Activated B cell treated with CpG ODN at 0.5 μM for 24 hours (primary cell): ENCODE measurements at regions not wholly inside any gene's neighbourhood (a gene's known extent, or its start where the extent isn't known, plus 50 kb on each side); places are given as distances from the start of the nearest gene placed in this dataset.

Experiments used
- ATAC-seq: fragments of 200-7000 bp; cut with Tn5 transposase; one replicate; pipeline ENCODE4 v1.10.0; 2021; ENCODE audit warnings: low read depth, mild to moderate bottlenecking, moderate library complexity
- CTCF ChIA-PET: fragments of 350-600 bp; sonication (Branson Sonifier 250); formaldehyde crosslinking; loops from one replicate; lab custom pipeline; 2021; ENCODE audit warnings: antibody characterized with exemption; lab: Charles Lee
- POLR2A ChIA-PET: fragments of 350-600 bp; sonication (Branson Sonifier 250); formaldehyde crosslinking; loops from one replicate; lab custom pipeline; 2021; ENCODE audit warnings: antibody characterized with exemption; lab: Charles Lee
- DNase-seq: peaks from one replicate; pipeline ENCODE4 v3.0.0; 2022
- H3K27ac Mint-ChIP-seq: one replicate; pipeline ENCODE4 v1.8.0; 2020; ENCODE audit warnings: mixed read lengths
- H3K27me3 Mint-ChIP-seq: one replicate; pipeline ENCODE4 v1.8.0; 2021; ENCODE audit warnings: mixed read lengths
- H3K36me3 Mint-ChIP-seq: one replicate; pipeline ENCODE4 v1.8.0; 2021; ENCODE audit warnings: low read depth, mixed read lengths
- H3K4me1 Mint-ChIP-seq: one replicate; pipeline ENCODE4 v1.8.0; 2021; ENCODE audit warnings: mixed read lengths
- H3K4me3 Mint-ChIP-seq: one replicate; pipeline ENCODE4 v1.8.0; 2020; ENCODE audit warnings: mild to moderate bottlenecking, mixed read lengths
- H3K9me3 Mint-ChIP-seq: one replicate; pipeline ENCODE4 v1.8.0; 2020; ENCODE audit warnings: mixed read lengths
- CTCF ChIP-seq: fragments of 200-600 bp; IDR thresholded peaks from one replicate; pipeline ENCODE4 v1.8.0; 2022; ENCODE audit warnings: antibody characterized with exemption, mild to moderate bottlenecking
- intact Hi-C: fragments of 100-400 bp; cut with micrococcal nuclease; formaldehyde crosslinking; loops from one replicate; pipeline ENCODE4 v1.15.1; 2024

- no peaks in the 10 kb centered on the region for H3K4me1 Mint-ChIP-seq
- ATAC-seq, result no peak
- H3K27me3 Mint-ChIP-seq, result peaks cover 24% of the 10 kb centered on the region
- H3K36me3 Mint-ChIP-seq, result no peaks in the 10 kb centered on the region
- no peak overlapping the region for H3K27ac Mint-ChIP-seq
- H3K4me3 Mint-ChIP-seq, result no peak overlapping the region
- CTCF ChIA-PET, result no interaction called here
- no peak for DNase-seq
- TF ChIP-seq CTCF, result no peak
- H3K9me3 Mint-ChIP-seq, result no peaks in the 10 kb centered on the region
- POLR2A ChIA-PET, result no interaction called here
- intact Hi-C loops, result no loop called here
These were observed 78.6 kb downstream of the LINC00237 start for GRCh38 chr20:21027569-21027968.

DNA sequence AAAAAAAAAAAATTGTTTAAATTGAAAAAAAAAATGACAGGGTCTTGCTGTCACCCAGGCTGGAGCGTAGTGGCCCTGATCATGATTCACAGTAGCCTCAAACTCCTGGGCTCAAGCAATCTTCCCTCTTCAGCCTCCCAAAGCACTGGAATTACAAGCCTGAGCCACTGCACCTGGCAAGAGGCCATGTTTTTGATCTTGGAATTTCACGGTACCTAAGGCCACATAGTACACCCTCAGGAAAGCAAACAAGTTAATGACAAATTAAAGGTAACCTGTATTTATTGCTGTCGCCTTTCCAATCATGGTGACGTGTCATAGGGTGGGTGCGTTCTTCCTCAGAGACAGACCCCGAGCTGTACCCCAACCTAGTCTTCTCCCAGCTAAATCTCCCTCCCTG is 79.2 kb downstream of the LINC00237 start:
- CTCF ChIA-PET, result no interaction called here
- peaks cover 20% of the 10 kb centered on the region for H3K27me3 Mint-ChIP-seq
- H3K36me3 Mint-ChIP-seq, result no peaks in the 10 kb centered on the region
- no peak for DNase-seq
- intact Hi-C loops, result no loop called here
- ATAC-seq, result no peak
- H3K4me3 Mint-ChIP-seq, result no peak overlapping the region
- POLR2A ChIA-PET, result no interaction called here
- H3K9me3 Mint-ChIP-seq, result no peaks in the 10 kb centered on the region
- no peak for TF ChIP-seq CTCF
- no peaks in the 10 kb centered on the region for H3K4me1 Mint-ChIP-seq
- no peak overlapping the region for H3K27ac Mint-ChIP-seq

DNA sequence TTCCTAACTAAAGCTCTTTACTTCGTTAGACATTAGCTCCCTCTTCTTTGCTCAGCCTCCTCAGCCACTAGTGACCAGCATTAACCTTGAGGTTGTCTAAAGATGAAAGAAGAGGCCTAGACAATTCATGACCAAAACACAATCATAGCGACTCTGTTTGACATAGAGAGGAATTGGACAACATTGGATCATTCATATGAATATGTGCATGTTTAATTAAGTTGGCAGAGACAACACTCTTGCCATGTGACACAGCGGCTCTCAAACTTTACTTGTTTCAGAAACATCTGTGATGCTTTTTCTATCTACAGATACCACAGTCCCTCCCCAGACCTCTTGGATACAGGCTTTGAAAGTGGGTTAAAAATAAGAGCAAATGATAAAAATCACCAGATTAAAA is 81.7 kb downstream of the LINC00237 start:
- peaks cover 33% of the 10 kb centered on the region for H3K27me3 Mint-ChIP-seq
- ChIA-PET POLR2A (no interaction called here), CTCF (no interaction called here)
- H3K4me3 Mint-ChIP-seq, result no peak overlapping the region
- no peak for TF ChIP-seq CTCF
- DNase-seq, result no peak
- no peaks in the 10 kb centered on the region for H3K36me3 Mint-ChIP-seq
- H3K4me1 Mint-ChIP-seq, result no peaks in the 10 kb centered on the region
- no peak overlapping the region for H3K27ac Mint-ChIP-seq
- no peak for ATAC-seq
- no peaks in the 10 kb centered on the region for H3K9me3 Mint-ChIP-seq
- intact Hi-C loops, result no loop called here

GRCh38 chr20:21022925-21023324 is 83.2 kb downstream of the LINC00237 start:
- intact Hi-C loops, result no loop called here
- H3K27ac Mint-ChIP-seq, result no peak overlapping the region
- no peaks in the 10 kb centered on the region for H3K9me3 Mint-ChIP-seq
- H3K36me3 Mint-ChIP-seq, result no peaks in the 10 kb centered on the region
- H3K4me3 Mint-ChIP-seq, result no peak overlapping the region
- CTCF ChIA-PET, result no interaction called here
- peaks cover 45% of the 10 kb centered on the region for H3K27me3 Mint-ChIP-seq
- ATAC-seq (no peak), DNase-seq (no peak)
- POLR2A ChIA-PET, result no interaction called here
- no peak for TF ChIP-seq CTCF
- H3K4me1 Mint-ChIP-seq, result no peaks in the 10 kb centered on the region

- H3K4me3 Mint-ChIP-seq, result no peak overlapping the region
- H3K9me3 Mint-ChIP-seq, result no peaks in the 10 kb centered on the region
- H3K36me3 Mint-ChIP-seq, result no peaks in the 10 kb centered on the region
- H3K27me3 Mint-ChIP-seq, result peaks cover 45% of the 10 kb centered on the region
- no peaks in the 10 kb centered on the region for H3K4me1 Mint-ChIP-seq
- no peak for DNase-seq
- no peak overlapping the region for H3K27ac Mint-ChIP-seq
- no peak for TF ChIP-seq CTCF
- ATAC-seq, result no peak
- ChIA-PET POLR2A (no interaction called here), CTCF (no interaction called here)
- intact Hi-C loops, result no loop called here
These were observed 84.7 kb downstream of the LINC00237 start for GRCh38 chr20:21021472-21021790.
